ENCODE measurements at regions not wholly inside any gene's neighbourhood (a gene's known extent, or its start where the extent isn't known, plus 50 kb on each side); places are given as distances from the start of the nearest gene placed in this dataset.
"Not testable (repeated sequence)": the region's sequence is repeated elsewhere in the genome, so short reads cannot be mapped to it uniquely, and the experiment has no call there.

DNA sequence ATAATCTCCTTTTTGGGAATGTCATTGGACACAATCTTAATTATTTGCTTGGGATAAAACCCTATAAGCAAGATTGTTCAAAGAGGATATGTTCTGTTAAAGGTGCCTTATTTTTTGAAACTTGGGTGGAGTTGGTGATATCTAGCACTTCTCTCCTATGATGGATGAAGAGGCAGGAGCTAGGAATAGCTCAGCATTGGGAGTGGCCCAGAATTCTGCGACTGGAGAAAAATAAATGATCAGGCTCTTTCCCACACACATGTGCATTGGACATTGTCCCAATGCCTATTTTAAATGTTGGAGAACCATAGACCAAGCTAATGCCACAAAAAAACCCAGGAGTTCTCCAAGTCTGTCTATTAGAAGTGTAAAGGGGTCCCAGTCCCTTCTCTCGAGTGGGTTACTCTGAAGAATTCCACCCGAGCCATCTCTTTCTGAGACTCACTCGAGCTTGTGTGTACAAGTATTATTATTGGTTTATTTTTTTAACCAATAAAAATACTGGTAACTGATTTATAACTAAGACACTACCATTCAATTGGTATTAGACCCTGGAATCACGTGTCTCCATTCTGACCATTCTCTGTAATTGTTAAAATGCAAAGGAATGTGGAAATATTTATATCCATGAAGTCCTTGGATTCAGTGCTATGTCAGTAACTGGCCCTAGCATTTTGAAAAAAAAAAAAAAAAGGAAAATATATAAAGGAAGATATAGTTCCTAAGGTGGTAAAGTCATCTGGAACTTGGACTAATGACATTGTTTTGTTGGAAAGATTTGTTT, 437.5 kb upstream of the TMEM132C start:
- DNase-seq, result no peak

DNA sequence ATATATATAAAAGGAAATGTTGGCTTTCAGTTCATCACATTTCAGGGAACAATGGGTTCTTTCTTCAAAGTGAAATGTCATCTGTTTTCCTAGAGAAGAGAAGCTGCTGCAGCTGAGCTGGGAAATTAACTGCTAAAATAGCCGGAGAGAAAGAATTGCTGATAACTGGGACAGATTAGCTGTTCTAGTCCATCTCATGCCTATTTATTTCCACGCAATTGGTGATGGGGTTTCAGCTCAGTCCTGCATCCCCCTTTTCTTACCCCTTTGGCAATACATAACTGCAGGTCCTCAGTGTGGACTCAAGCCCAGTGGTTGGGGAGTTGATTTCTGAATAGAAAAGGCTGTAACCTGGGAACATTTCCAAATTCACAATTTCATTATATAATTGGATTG, 436.9 kb upstream of the TMEM132C start:
- DNase-seq, result no peak

DNA sequence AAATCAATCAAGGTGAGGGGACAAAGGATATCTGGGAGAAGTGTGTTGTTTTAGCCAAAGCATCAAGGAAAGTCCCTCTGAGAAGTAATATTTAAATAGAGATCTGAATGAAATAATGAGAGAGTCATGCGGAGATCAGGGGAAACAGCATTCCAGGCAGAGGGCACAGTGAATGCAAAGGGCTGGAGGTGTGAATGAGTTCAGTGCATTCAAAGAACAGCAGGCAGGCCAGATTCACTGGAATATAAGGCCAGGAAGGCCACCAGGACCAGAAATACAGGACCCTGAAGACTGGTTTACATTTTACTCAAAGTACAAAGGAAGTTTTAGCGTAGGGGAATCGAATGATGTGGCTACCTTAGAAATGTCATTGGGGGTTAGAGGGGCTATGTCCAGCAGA, 436.2 kb upstream of the TMEM132C start:
- DNase-seq, result no peak

DNA sequence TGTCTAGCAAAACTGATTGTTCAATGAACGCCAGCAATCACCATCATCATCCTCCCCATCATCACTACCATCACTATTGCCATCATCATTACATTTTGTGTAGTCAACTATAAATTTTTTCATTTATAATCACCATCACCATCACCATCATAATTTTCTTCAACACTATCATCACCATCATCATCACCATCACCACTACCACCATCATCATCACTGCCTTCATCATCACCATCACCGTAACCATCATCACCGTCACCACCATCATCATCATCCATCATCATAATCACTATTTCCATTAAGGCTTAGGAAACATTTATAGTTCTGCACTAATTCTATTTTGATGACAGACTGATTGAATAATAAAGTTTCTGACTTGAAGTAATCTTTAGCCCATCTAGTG, 434.8 kb upstream of the TMEM132C start:
- no peak for DNase-seq

DNA sequence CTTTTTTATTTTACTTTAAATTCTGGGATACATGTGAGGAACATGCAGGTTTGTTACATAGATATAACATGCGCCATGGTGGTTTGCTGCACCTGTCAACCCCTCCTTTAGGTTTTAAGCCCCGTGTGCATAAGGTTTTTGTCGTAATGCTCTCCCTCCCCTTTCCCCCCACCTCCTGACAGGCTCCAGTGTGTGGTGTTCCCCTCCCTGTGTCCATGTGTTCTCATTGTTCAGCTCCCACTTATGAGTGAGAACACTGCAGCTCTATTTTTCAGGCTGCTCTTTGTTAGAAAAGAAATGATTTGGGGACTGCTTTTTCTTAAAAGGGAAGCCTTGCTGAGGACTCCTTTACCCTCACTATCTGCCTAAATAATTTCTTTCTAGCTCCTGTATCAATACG, 430.2 kb upstream of the TMEM132C start:
- DNase-seq, result not testable (repeated sequence)

DNA sequence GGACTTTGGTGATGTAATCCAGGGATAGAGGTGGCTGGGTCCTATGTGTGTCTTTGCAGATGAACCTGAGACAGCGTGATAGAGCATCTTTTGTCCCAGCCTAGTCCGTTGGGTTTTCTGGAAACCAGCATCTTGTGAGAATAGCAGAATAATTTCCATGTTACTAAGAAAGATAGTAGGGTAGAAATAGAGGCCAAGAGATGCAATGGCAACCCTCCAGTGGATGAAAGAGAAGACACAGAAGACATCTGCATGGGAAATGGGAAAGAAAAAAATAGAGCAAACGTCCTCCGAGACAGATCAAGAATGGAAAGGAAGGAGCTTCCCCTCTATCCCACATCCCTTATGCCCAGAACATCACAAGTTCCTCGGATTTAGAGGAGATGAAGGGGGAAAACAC, 409.3 kb upstream of the TMEM132C start:
- DNase-seq, result no peak

DNA sequence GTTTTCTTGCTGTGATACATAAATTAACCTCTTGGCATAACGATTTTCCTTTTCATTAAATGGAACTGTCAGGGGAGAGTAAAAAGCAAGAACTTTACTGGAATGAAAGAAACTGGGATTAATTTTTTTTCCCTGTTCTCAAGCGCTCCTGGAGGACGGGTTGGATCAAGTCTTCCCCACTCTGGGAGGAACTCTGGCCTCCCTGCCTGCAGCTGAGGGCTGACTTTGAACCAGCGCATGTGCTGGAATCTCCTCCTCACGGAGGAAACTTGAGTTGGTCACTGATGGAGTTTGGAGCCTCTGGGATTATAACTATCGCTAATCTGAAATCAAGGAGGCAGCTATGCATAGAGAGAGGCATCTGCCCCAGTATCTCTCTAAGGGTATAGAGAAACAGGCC, 406.4 kb upstream of the TMEM132C start:
- DNase-seq, result no peak

DNA sequence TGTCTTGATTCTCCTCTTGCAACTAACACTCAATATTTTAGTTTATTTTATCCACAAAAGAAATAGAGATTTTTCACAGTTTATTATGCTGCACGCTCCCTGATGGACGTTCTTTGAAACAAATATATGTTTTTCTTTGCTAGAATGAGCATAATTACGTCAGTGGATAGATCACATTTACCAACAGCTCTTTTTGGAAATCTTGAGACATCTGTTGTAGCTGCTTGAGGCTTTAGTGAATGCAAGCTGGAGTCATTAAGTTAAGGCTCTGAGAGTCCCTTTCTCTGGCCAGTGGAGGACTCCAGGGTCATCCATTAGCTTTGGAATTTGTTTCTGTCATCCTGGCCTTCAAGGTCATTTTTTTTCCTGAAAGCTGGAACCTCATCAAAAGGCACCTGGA, 405.6 kb upstream of the TMEM132C start:
- no peak for DNase-seq

DNA sequence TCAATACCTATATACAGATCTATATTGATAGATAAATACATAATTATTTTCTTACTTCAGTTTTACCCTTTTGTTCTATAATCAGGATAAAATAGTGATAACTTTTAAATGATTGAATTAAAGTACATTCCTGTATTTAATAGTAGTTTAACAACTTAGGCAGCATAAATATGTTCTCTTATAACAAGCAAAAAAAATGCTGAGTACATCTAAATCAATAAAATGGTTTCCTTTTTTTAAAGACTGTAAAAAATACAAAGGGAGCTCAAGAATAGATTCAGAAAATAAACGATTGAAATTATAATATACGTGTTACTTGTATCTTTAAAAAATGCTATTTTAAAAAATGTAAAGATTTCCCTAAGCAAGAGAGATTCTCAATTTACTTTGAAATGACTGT, 393.7 kb upstream of the TMEM132C start:
- no peak for DNase-seq

DNA sequence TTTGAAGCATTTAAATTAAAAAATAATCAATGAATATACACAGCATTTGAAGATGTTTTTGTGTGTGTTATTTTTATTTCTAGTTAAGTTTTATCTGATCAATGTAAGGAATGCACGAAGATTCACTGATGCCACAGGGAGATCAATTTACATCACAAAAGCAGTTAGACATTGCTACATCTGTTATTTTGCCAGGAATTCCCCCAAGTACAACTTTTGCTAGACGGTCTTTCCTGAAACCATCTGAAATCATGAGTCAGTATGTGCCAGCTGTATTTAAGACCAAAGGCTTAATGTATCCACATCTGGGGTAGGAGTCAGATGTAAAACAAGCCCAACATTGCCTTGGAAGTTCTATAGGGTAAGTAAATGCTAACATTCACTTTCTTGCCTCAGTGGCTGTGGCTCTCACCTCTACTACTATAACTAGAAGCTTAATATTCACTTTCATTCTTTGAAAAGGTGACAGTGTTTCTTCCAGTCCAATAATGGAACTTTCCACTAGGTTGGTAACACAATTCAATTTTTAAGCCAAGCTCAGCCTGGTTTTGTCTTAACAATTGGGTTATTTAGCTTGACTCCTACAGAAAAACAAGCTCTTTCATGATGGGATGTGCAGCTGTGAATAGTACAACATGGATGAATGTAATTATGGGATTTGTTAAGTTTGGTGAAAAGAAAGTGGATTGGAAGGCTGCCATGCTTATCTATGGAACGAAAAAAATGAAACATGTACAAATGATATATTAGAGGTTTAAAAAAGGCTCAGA, 385.4 kb upstream of the TMEM132C start:
- no peak for DNase-seq

DNA sequence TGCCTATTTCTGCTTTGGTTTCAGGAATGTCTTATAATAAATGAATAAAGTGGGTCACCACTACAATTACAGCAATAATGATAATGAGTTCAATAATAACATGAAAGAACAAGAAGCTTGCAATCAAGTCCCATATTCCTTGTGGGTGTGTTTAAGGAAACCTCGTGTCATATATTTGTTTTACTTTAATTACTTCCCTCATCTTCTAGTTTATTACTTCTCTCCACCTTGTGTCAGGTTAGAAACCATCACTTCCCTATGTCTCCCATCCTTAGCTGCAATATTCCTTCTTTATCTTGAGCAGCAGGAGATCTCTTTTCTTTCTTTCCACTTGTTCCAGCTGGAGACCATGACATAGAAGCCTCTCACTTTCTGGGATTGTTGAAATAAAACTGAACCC, 384.0 kb upstream of the TMEM132C start:
- no peak for DNase-seq

DNA sequence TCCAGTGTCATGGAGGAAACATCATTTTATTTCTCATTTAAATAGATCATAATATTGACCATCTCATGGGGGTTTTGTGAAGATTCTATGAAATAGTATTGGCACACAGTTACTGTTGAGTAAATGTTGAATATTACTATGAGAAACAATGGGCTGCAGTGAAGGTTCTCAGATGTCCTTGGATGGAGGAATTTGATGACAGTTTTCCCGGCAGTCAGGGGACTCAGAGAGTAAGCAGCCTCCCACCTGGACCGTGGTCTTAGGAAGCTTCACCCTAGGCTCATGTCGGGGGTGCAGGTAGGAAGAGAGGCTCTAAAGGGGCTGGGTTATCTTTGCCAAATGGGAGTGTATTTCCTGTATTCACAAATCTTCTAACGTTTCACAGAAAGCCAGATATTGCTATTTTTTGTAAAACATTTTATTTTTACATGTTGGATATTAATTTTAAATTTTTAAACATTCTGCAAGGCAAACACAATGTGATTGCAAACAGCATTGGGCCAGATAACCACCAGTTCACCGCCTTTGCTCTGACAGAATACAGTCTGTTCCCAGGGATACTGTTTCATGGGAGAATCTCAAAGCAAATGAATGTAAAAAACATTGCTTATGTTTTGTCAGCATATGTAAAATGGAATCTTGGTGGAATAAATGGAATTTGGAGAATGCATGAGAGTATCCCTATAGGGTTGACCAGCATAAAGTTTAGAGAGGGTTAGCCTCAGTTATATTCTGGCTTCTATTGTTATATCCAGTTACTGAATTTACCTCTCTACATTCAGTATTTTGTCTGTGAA, 380.8 kb upstream of the TMEM132C start:
- no peak for DNase-seq

DNA sequence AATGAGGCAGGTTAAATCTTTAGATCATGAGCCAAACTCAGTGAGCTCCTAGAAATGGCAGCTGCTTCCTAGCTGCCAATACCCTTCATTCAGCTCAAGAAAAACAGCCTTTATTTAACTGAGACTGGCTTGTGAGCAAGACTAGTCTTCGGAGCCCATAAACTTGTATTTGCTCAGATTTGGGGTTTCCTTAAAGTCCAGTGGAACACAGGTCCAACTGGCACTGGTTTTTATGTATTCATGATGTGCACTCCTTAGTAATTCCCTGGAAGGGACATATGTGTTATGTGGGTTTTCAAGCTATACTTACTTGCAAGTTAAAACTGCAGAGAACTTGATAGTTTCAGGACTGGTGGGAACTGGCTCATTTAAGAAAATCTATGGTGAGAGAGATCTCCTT, 380.1 kb upstream of the TMEM132C start:
- no peak for DNase-seq

DNA sequence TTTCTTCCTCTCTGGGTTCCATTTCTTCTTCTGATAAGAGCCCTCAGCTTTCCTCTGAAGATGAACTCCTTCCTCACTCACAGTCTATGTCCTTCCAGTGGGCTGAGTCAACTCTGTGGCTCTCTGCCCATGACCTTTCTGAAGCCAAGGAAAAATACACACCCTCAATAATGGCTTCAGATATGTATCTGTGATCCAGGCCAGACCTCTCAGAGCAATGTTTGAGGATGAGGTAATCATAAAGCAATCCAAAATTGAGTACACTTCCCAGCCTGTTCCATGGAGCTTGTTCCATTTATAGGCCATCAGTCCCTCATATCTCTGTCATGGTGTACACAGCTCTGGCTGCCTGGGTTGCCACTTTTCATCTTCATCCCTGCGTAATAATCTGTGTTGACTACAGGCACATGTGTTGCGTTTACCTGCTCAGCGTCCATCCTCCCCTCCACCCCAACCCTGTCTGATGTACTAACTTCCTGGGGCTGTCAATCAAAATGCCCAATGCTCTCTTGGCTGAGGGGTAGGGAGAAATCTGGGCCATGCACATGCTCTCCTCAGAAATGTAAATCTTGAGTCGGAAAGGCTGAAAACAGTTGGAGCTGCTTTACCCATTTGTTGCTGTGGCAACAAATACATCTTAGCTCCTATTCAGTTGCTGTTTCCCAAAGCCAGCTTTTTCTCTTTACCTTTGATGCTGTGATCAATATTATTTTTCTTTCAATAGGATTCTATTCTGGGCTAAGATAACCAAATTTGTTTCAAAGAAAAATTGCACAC, 377.8 kb upstream of the TMEM132C start:
- DNase-seq, result no peak

DNA sequence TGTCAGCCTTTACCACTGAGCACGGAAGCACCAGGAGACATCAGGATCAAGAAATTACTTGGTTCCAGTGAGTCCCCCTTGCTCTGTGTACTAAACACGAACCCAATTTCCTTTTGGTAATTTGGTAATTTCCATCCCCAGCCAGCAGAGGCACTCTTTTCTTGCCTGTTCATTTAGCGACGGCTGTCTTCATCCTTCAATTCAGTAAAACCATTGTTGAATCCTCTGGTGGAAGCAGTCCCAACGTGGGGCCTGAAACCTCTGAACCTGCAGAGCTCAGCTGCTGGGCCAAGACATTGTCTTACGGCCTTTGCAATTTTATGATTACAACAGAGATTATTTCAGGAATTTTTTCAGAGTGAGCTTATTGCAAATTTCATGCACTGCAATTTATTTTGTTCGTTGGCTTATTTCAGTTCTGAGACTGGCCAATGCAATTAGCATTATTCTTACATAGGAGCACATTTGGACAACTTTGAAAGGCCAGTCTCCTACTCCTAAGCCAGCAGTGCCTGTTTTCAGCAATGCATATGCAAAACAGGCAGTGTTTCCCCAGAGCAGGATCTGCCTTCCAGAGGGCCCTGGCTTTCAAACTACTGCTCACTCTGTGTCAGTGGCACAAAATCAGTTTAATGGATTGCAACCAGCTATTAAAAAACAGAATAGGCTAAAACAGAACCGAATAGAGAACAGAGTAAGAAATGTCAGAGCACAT, 372.9 kb upstream of the TMEM132C start:
- DNase-seq, result no peak

DNA sequence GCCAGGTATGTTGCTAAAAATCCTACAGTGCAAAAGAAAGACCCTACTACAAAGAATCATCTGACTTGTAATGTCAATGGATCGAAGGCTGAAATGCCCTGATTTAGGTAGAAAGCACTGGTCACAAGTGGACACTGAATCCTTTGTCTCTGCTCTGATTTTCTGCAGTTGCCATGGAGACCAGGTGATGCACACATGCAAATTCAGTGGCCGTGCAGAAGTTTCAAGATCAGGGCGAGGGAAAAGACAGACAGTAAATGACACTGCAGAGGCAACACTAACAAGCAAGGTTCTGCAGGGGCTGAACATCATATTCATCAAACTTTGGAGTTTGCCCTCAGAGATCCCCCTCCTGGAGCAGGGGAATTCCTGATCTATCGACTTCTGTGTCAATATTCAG, 370.3 kb upstream of the TMEM132C start:
- no peak for DNase-seq

DNA sequence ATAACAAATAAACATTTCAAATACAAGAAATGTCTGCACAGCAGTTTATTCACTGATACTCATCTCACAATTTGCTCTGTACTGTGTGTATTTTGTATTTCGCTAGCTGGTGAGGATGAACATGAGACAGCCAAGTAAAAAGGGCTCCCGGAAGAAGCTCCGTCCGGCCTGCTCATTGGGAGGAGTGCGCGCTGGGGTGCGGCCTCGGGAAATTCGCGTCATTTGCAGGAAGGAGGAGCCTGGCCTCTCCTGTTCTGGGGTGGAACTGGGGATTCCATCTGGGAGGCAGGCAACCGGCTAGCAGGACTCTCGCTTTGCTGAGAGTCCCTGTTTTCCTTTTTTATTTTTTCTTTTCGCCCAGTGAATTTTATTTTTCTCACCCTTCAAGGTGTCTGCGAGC, 368.4 kb upstream of the TMEM132C start:
- no peak for DNase-seq

DNA sequence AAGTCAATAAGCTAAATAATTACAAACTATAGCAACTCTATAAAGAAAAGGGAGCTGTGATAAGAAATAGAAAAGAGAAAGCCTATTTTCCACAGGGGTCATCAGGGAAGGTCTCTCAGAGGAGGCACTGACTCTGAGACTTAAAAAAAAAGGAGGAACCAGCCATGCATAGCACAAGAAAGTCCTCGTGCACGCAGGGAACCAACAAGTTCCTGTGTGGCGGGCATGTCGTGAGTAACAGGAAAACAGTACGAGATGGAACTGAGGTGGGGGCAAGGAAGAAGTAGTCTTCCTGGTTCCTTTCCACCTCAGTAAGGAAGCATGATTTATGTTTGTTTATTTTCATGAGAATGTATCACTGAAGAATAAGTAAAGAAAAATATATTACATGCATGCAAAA, 367.0 kb upstream of the TMEM132C start:
- no peak for DNase-seq

DNA sequence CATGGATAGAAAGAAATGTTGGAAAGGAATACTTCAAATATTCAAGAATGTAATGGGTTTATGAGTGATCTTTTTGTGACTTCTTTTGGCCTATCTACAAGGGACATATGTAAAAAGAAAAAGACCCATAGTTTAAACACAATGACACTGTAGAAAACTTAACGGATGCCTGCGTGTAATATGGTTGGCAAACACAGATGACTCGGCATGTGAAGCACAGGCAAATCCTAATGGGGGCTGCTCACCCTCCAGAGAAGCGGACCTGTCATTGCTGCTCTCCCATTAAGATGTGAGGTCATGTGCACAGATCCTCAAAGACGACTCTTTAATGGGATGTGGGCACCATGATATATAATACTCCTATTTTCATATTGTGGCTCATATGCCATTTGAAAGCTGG, 366.6 kb upstream of the TMEM132C start:
- DNase-seq, result no peak

DNA sequence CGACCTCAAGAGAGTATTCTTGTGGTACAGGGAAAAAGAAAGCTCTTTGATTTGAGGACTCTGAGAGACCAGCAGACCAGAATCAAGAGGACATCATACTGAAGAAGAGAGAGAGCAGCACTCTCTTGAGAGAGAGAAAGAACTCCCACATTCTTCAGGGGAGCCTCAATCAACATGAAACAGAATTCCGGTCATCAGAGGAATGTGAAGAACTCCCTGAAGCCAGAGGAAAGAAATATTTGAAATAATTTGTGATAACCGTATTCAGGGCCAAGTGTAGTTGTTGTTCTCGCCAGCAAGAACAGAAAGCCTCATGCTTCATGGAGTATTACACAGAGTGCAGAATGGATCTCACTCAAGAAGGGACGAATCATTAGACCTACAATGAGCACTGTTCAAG, 363.8 kb upstream of the TMEM132C start:
- DNase-seq, result no peak

DNA sequence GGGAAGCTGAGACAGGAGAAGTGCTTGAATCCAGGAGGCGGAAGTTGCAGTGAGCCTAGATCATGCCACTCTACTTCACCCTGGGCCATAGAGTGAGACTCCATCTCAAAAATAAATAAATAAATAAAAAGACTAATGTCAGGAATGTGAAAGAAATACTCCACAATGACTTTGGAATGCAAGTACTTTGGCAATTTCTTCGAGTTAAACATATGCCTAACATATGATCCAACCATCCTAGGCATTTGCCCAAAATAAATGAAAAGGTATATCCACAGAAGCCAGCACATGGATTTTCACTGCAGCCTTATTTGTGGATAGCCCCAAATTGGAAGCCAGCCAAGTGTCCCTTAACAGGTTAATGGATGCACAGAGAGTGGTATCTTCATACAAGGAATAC, 357.9 kb upstream of the TMEM132C start:
- DNase-seq, result no peak

DNA sequence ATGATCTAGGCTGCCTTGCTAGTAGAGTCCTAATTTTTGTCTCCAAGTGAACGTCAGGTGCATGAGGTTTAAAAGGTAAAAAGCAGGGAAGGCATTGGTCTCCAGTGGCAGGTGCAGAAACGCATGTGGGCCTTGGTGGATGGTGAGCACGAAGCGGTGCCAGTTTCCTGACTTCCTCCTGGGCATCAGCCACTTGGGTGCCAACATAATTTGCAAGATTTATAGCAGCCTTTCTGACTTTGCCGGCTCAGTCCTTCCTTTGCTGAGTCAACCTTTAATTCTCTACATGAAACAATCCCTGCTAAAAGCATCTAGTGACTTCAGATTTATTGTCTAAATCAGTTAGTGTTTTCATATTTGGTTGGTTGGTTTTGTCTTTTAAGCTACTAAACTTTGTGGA, 355.7 kb upstream of the TMEM132C start:
- no peak for DNase-seq

Data from stimulated activated CD8-positive, alpha-beta memory T cell treated with anti-CD3 and anti-CD28 coated beads, Interleukin-4, amount 100 ng/mL, for 48 hours (primary cell).